ENCODE measurements at regions not wholly inside any gene's neighbourhood (a gene's known extent, or its start where the extent isn't known, plus 50 kb on each side); places are given as distances from the start of the nearest gene placed in this dataset.

DNA sequence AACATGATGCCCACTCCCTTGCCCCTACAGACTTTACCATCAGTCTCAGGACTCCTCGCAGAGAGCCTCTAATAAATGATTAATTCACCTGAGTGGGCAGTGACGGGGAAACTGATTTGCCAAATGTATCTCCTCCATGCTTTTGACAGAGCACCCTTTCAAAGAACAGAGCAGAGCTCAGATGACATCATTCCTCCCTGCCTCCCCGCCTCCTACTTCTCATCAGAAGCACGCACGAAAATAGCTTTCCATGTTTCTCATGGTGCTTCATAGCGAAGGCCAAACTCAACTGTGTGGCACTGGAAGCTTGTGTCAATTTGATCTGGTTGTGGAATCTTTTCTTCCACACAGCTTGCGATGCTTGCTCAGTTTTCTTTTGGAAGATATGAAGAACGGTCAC lies 442.5 kb downstream of the RPS24 start:
- no peak for TF ChIP-seq RAD21 (IDR thresholded peaks at IDR 0.05; ENCODE audit: low read depth)
- no peak for TF ChIP-seq NFIC (IDR thresholded peaks at IDR 0.05)
- no peak for TF ChIP-seq TCF12 (IDR thresholded peaks at IDR 0.05; ENCODE audit: low read depth)
- no peak for TF ChIP-seq CREB1 (IDR thresholded peaks at IDR 0.05; ENCODE audit: low read depth)
- TF ChIP-seq, protein P1, sequence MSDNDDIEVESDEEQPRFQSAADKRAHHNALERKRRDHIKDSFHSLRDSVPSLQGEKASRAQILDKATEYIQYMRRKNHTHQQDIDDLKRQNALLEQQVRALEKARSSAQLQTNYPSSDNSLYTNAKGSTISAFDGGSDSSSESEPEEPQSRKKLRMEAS (IDR thresholded peaks at IDR 0.05), result no peak
- TF ChIP-seq USF1 (IDR thresholded peaks at IDR 0.05), result no peak
- no peak for TF ChIP-seq FOXM1 (IDR thresholded peaks at IDR 0.05; ENCODE audit: borderline replicate concordance, low read depth)
- no peak for TF ChIP-seq YY1 (IDR thresholded peaks at IDR 0.05; ENCODE audit: low read depth)
- TF ChIP-seq TAF1 (IDR thresholded peaks at IDR 0.05; ENCODE audit: low read depth), result no peak
- TF ChIP-seq EP300 (IDR thresholded peaks at IDR 0.05; ENCODE audit: borderline replicate concordance), result no peak
- TF ChIP-seq EGR1 (IDR thresholded peaks at IDR 0.05), result no peak
- TF ChIP-seq CEBPB (IDR thresholded peaks at IDR 0.05), result no peak
- no peak for TF ChIP-seq TEAD4 (IDR thresholded peaks at IDR 0.05)
- TF ChIP-seq REST (IDR thresholded peaks at IDR 0.05; ENCODE audit: low read depth), result no peak
- TF ChIP-seq ZBTB7A (IDR thresholded peaks at IDR 0.05; ENCODE audit: low read depth), result no peak

GRCh38 chr10:78476844-78477243 lies 443.2 kb downstream of the RPS24 start:
- TF ChIP-seq RAD21 (IDR thresholded peaks at IDR 0.05; ENCODE audit: low read depth) (no peak), USF1 (IDR thresholded peaks at IDR 0.05) (no peak)

DNA sequence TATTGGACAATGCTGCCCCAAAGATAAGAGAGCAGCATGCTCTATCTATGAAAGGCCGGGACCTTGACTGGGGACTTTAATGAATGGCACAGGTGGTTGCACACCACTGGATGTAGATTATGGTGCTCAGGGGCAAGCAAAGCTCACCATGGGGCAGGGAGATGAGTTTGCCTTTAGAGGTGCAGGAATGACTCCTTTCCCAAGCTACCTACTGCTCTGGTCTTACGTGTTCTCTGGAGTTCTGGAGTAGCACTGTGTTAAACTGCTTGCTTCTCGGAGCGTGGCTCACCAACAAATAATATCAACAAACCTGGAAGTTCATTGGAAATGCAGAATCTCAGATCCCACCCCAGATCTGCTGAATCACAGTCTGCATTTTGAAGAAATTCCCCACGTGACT lies 445.3 kb downstream of the RPS24 start:
- TF ChIP-seq TAF1 (IDR thresholded peaks at IDR 0.05; ENCODE audit: low read depth), result no peak
- TF ChIP-seq FOXM1 (IDR thresholded peaks at IDR 0.05; ENCODE audit: borderline replicate concordance, low read depth), result no peak
- TF ChIP-seq EP300 (IDR thresholded peaks at IDR 0.05; ENCODE audit: borderline replicate concordance), result no peak
- no peak for TF ChIP-seq USF1 (IDR thresholded peaks at IDR 0.05)

DNA sequence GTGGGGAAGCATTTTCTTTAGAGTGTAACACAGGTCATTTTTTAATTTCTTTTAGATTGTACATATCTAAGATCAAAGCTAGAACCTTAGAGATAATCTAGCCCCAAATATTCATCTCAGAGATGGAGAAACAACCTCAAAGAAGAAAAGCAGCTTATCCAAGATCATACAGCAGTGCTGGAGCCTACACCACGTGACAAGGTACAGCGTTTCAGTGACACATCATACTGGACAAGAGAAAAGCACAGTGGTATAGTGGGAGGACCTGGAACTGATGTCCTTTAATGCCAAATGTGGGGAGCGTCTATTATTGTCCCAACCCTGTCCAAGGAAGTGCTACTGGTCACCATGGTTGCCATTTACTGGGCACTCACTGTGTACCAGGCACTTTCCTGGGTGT lies 445.8 kb downstream of the RPS24 start:
- TF ChIP-seq, protein P1 (IDR thresholded peaks at IDR 0.05), result no peak
- no peak for TF ChIP-seq TAF1 (IDR thresholded peaks at IDR 0.05; ENCODE audit: low read depth)
- no peak for TF ChIP-seq CREB1 (IDR thresholded peaks at IDR 0.05; ENCODE audit: low read depth)
- TF ChIP-seq EGR1 (IDR thresholded peaks at IDR 0.05), result no peak
- no peak for TF ChIP-seq ZBTB7A (IDR thresholded peaks at IDR 0.05; ENCODE audit: low read depth)
- TF ChIP-seq RAD21 (IDR thresholded peaks at IDR 0.05; ENCODE audit: low read depth), result no peak

GRCh38 chr10:78481842-78482241 lies 448.2 kb downstream of the RPS24 start:
- no peak for TF ChIP-seq FOXM1 (IDR thresholded peaks at IDR 0.05; ENCODE audit: borderline replicate concordance, low read depth)
- TF ChIP-seq NFIC (IDR thresholded peaks at IDR 0.05), result no peak
- TF ChIP-seq, protein P1 (IDR thresholded peaks at IDR 0.05), result no peak
- no peak for TF ChIP-seq ZBTB7A (IDR thresholded peaks at IDR 0.05; ENCODE audit: low read depth)
- TF ChIP-seq TCF12 (IDR thresholded peaks at IDR 0.05; ENCODE audit: low read depth), result no peak
- TF ChIP-seq TAF1 (IDR thresholded peaks at IDR 0.05; ENCODE audit: low read depth), result no peak
- TF ChIP-seq YY1 (IDR thresholded peaks at IDR 0.05; ENCODE audit: low read depth), result no peak
- TF ChIP-seq EGR1 (IDR thresholded peaks at IDR 0.05), result no peak
- TF ChIP-seq REST (IDR thresholded peaks at IDR 0.05; ENCODE audit: low read depth), result no peak
- TF ChIP-seq USF1 (IDR thresholded peaks at IDR 0.05), result no peak
- TF ChIP-seq TEAD4 (IDR thresholded peaks at IDR 0.05), result no peak
- TF ChIP-seq EP300 (IDR thresholded peaks at IDR 0.05; ENCODE audit: borderline replicate concordance), result no peak

DNA sequence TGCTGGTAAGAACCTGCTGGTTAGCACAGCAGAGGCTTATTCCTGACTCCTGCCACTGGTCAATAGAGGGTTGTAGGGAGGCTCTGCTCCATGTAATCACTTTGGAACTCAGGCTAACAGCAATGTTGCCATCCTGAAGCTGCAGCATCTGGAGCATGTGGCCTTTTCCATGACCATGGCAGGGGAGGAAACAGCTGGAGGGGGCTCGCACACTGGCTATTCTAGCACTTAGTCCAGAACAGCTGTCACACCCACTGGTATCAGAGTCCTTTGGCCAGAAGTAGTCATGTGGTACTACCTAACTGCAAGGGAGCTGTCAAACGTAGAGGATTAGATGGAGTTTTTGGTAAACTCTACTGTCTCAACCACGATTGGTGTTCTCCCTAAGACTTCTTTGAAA lies 450.0 kb downstream of the RPS24 start:
- no peak for TF ChIP-seq EGR1 (IDR thresholded peaks at IDR 0.05)
- TF ChIP-seq FOXM1 (IDR thresholded peaks at IDR 0.05; ENCODE audit: borderline replicate concordance, low read depth), result no peak
- no peak for TF ChIP-seq YY1 (IDR thresholded peaks at IDR 0.05; ENCODE audit: low read depth)

Data from Ishikawa (cell line).